ENCODE measurements at regions not wholly inside any gene's neighbourhood (a gene's known extent, or its start where the extent isn't known, plus 50 kb on each side); places are given as distances from the start of the nearest gene placed in this dataset.
"Not testable (repeated sequence)": the region's sequence is repeated elsewhere in the genome, so short reads cannot be mapped to it uniquely, and the experiment has no call there.

DNA sequence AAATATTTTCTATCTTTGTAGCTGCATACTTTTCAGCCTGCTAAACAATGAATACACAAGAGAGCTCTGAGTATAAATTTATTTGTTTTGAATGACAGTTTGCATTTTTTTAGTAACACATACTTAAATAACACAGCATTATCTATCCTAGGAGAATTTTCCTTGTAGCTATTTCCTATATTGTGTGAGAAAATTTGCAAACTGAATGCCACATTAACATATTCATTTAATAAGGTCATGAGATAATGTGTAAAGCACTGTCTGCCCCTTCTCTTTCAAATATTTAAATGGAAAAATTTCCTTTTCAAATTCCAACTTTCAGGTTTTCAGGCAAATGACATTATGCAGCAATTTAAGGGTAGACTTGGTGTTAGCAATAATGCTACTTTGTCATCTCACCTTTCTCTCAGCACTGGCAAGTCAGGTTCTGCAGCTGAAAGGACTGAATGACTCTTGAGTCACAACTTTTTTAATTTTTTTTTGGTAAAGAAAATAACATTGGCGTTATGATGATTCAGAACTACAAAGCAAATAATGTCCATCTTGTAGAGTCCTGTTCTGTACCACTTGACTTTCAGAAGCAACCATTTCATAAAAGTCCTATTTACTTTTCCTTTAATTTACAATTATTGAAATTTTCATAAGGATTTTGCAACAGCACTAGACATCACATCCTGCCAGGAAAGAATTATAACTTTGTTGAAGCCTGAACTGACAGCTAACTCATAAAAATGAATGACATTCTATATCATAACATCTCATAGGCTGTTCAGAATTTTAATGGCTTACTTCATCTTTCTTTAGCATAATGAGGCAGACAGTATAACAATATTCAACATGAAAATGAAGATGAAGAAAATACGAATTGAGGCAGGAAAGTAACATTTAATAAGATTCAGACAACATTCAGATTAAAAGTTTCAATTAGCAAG is 681.6 kb upstream of the SEMA6D start:
- DNase-seq, result no peak

GRCh38 chr15:47037003-47037402 is 680.3 kb upstream of the SEMA6D start:
- no peak for DNase-seq

GRCh38 chr15:47039225-47039624 is 678.1 kb upstream of the SEMA6D start:
- DNase-seq, result no peak

DNA sequence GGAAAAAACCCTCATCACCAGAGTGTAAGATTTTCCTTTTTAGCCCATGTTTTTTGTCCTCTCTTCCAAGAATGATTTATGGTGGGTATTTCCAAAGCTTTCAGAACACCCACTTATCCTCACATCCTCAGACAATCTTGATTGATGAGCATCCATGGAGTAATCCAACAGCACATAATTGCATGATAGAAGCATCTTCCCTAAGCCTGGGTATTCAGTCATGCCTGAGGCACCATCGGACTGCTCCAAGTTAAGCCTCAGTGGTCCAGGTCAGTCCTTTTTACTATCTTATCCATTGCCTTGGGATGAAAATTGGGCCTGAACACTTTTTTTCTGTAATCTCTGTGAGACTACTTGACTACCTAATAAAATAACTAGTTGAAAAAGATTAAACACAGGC is 676.0 kb upstream of the SEMA6D start:
- no peak for DNase-seq

- DNase-seq, result not testable (repeated sequence)
Measured at GRCh38 chr15:47047981-47048380, 669.3 kb upstream of the SEMA6D start.

- no peak for DNase-seq
Measured at GRCh38 chr15:47066392-47066791, 650.9 kb upstream of the SEMA6D start.

GRCh38 chr15:47077846-47078245 is 639.5 kb upstream of the SEMA6D start:
- DNase-seq, result not testable (repeated sequence)

- no peak for DNase-seq
Measured at GRCh38 chr15:47095833-47096232, 621.5 kb upstream of the SEMA6D start.

- not testable (repeated sequence) for DNase-seq
Measured at GRCh38 chr15:47098526-47098925, 618.8 kb upstream of the SEMA6D start.

DNA sequence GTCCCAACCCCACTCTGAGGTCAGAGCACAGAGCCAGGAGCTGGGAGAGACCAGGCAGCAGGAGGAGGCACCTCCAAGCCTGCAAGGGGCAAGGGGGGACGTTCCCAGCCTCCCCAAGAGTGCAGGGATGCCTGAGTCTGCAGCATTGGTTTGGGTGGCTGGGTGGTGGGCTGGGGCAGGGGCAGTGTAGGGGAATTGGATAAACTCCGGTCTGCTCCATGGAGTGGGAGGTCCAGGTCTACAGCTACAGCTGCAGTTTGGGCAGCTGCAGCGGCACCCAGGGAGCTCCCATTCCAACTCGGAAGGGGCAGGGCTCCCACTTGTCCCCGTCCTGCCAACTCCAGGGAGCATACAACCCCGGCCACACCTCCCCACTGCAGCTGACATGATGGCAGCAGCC is 617.5 kb upstream of the SEMA6D start:
- DNase-seq, result not testable (repeated sequence)

DNA sequence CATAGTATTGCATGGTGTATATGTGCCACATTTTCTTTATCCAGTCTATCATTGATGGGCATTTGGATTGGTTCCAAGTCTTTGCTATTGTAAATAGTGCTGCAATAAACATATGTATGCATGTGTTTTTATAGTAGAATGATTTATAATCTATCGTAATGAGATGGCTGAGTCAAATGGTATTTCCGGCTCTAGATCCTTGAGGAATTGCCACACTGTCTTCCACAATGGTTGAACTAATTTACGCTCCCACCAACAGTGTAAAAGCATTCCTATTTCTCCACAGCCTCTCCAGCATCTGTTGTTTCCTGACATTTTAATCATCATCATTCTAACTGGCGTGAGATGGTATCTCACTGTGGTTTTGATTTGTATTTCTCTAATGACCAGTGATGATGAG is 608.5 kb upstream of the SEMA6D start:
- DNase-seq, result not testable (repeated sequence)

DNA sequence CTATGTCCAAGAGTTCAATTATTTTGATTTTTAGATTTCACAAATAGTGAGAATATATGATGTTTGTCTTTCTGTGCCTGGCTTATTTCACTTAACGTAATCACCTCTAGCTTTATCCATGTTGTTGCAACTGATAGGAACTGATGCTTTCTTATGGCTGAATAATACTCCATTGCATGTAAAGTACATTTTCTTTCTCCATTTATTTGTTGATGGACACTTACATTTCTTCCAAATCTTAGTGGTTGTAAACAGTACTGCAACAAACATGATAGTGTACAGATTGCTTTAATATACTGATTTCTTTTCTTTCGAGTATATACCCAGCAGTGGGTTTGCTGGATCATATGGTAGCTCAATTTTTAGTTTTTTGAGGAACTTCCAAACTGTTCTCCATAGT is 600.6 kb upstream of the SEMA6D start:
- no peak for DNase-seq

- DNase-seq, result no peak
Measured at GRCh38 chr15:47119349-47119748, 598.0 kb upstream of the SEMA6D start.

- no peak for DNase-seq
Measured at GRCh38 chr15:47124430-47125102, 592.7 kb upstream of the SEMA6D start.

- DNase-seq, result no peak
Measured at GRCh38 chr15:47129033-47129432, 588.3 kb upstream of the SEMA6D start.

DNA sequence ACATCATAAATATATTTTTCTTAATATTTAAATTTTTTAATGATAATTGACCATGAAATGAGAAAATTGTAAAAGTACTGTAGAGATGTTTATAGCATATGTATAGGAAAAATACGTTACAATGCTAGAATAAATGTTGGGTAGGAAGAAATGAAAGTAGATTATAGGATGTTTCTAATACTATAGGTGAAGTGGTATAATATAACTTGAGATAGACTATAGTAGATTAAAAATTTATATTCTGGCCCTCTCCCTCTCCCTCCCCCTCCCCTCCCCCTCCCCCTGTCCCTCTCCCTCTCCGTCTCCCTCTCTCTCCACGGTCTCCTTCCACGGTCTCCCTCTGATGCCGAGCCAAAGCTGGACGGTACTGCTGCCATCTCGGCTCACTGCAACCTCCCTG is 585.9 kb upstream of the SEMA6D start:
- DNase-seq, result not testable (repeated sequence)

DNA sequence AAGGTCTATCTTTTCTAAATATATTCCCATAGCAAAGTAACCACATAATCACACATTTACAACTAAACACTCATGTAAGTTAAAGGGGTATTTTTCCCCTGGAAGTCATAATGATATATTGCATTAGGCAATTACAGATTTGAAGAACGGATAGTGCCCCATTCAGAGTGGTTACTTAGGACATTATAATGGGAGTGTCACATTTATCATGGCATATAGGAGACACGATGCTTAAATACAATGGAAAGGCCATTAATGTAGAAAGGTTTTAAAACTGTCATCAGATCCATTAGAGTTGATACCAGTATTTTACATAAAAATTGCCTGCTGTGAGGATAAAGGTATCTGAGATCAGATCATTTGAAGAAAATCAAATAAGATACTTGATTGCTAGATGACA is 582.0 kb upstream of the SEMA6D start:
- DNase-seq, result no peak

GRCh38 chr15:47136236-47136635 is 581.1 kb upstream of the SEMA6D start:
- DNase-seq, result no peak

- DNase-seq, result no peak
Measured at GRCh38 chr15:47139965-47140364, 577.3 kb upstream of the SEMA6D start.

DNA sequence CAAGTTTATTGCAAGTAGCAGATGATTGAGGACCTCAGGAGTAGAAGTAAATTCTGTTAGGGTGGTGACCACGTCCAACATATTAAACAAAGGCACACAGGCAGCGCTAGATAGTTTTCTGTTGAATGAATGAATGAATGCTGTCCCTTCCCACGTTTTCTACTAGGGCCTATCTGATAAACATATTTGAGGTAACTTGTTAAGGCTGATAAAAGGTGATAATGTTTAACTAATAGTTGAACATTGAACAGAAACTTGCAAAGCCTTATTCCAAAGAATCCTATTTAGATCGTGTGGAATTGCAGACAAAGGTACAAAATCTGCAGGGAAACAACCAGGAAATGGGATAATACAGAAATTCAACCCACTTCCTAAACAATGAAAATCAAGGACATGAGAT is 559.5 kb upstream of the SEMA6D start:
- DNase-seq, result no peak

DNA sequence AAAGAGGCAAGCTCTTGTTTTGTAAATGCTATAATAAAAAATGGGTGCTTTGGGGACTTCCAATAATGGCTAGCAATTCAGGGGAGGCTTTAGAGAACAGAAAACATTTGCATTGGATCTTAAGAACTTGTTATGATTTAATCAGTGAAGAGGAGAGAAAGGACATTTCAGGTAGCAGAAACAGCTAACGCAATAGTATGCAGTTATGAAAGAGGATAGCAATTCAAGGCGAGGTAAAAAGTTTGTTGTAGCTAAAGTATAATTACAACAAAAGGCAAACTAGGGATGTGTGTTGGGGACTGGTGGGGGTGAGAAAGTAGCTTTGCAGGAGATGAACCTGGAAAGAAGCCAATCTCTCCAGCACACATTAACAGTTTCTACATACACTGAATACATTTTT is 558.7 kb upstream of the SEMA6D start:
- DNase-seq, result no peak

GRCh38 chr15:47177177-47177576 is 540.1 kb upstream of the SEMA6D start:
- DNase-seq, result no peak

DNA sequence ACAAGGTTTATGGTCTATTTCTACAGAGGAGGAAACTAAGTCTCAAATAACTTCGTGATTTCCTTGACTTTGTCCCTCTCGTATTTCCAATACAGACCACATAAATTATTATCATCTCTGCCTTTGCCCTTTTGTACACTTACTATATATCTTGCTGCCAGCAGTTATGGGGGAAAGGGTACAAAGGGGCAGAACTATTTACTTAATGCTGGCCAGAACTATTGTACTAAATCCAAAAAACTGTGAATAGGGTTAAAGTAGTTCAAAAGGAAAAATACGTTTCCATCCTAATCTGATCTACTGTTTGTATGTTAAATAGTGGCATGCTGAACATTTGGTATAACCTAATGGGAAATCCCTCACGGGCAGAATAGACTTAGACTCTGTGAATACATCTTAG is 537.3 kb upstream of the SEMA6D start:
- no peak for DNase-seq

GRCh38 chr15:47182818-47183217 is 534.5 kb upstream of the SEMA6D start:
- no peak for DNase-seq
